Astrocyte (in vitro differentiated cells and primary cell): ENCODE measurements at regions not wholly inside any gene's neighbourhood (a gene's known extent, or its start where the extent isn't known, plus 50 kb on each side); places are given as distances from the start of the nearest gene placed in this dataset.

Source experiments
- CTCF ChIP-seq: IDR thresholded peaks from 2 replicates; pipeline ENCODE4 v1.5.1; 2011; ENCODE audit warnings: low read depth, mild to moderate bottlenecking, inconsistent platforms, low read length, moderate library complexity; ENCODE audit not compliant: insufficient read depth
- EZH2 ChIP-seq: IDR thresholded peaks from 2 replicates; pipeline ENCODE4 v1.6.1; 2012; ENCODE audit warnings: mild to moderate bottlenecking, low read length, inconsistent platforms; ENCODE audit not compliant: insufficient read depth

GRCh38 chr14:56709201-56709600 is 101.1 kb downstream of the OTX2 start:
- TF ChIP-seq EZH2 (no peak), CTCF (no peak)
